ENCODE measurements at regions not wholly inside any gene's neighbourhood (a gene's known extent, or its start where the extent isn't known, plus 50 kb on each side); places are given as distances from the start of the nearest gene placed in this dataset.
A peak's percentile ranks its signal among the peaks of the same experiment; 100 is the strongest.

GRCh38 chr4:33422656-33423055, 2702.5 kb downstream of the PCDH7 start:
- no peaks in the 10 kb centered on the region for H3K4me1 ChIP-seq (ENCODE audit: control insufficient read depth, insufficient read depth, low read length)
- DNase-seq (ENCODE audit: low read depth in 4 of 6, low spot score in 6 of 6), result no peak
- H3K9me3 ChIP-seq (ENCODE audit: control insufficient read depth, insufficient read depth, low read length), result no peaks in the 10 kb centered on the region
- no peaks in the 10 kb centered on the region for H3K27me3 ChIP-seq (ENCODE audit: control insufficient read depth, insufficient read depth, low read length)
- H3K4me3 ChIP-seq (ENCODE audit: low read depth, low read length), result no peak overlapping the region
- H3K27ac ChIP-seq (ENCODE audit: low read depth, low read length), result no peak overlapping the region
- WGBS (ENCODE audit: insufficient coverage), result 65% methylated on average over 4 of the region's 5 CpGs
- no peaks in the 10 kb centered on the region for H3K36me3 ChIP-seq (ENCODE audit: control insufficient read depth, insufficient read depth, low read length)

DNA sequence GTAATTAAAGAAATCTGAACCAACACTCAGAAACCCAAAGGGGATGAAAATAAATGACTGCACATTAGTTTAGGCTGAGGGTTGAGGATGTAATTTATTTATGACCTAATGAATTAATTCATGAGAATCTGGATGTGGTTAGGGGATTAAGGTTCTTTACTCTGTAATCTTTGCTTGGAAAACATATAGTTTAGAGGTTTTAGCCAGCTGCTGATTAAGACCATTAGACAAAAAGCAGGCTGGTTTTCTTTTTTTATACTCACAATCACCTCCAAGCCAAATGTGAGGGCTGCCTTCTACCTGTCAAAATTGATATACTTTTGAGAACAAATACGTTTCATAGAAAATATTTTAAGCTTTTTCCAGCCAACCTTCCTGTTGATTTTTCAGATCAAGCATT, 2705.8 kb downstream of the PCDH7 start:
- Histone ChIP-seq H3K27ac (ENCODE audit: low read depth, low read length) (no peak overlapping the region), H3K36me3 (ENCODE audit: control insufficient read depth, insufficient read depth, low read length) (no peaks in the 10 kb centered on the region), H3K4me3 (ENCODE audit: low read depth, low read length) (no peak overlapping the region), H3K9me3 (ENCODE audit: control insufficient read depth, insufficient read depth, low read length) (no peaks in the 10 kb centered on the region), H3K4me1 (ENCODE audit: control insufficient read depth, insufficient read depth, low read length) (no peaks in the 10 kb centered on the region), H3K27me3 (ENCODE audit: control insufficient read depth, insufficient read depth, low read length) (no peaks in the 10 kb centered on the region)
- WGBS (ENCODE audit: insufficient coverage), result no CpG with 5 or more reads among the region's 1 CpG
- DNase-seq (ENCODE audit: low read depth in 4 of 6, low spot score in 6 of 6), result no peak

DNA sequence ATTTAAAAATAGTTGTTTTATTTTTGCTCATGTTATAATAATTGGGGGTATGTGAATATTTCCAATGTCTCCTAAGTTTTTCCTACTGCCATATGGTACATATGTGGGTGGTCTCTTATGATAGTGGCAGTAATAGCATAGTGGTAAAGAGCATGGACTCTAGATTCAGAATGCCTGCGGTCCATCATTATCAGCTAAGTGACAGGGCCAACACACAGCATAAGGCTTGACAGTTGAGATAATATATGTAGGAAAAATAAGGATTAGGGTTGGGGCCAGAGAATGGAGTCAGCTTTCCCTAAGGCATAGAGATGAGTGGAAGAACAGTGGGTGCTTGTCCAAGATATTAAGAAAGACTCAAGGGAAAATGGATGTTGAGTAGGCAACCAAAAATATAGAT, 2707.5 kb downstream of the PCDH7 start:
- 100% methylated on average over 1 of the region's 1 CpG for WGBS (ENCODE audit: insufficient coverage)
- no peak overlapping the region for H3K4me3 ChIP-seq (ENCODE audit: low read depth, low read length)
- H3K27me3 ChIP-seq (ENCODE audit: control insufficient read depth, insufficient read depth, low read length), result no peaks in the 10 kb centered on the region
- H3K36me3 ChIP-seq (ENCODE audit: control insufficient read depth, insufficient read depth, low read length), result no peaks in the 10 kb centered on the region
- no peak for DNase-seq (ENCODE audit: low read depth in 4 of 6, low spot score in 6 of 6)
- H3K9me3 ChIP-seq (ENCODE audit: control insufficient read depth, insufficient read depth, low read length), result no peaks in the 10 kb centered on the region
- H3K4me1 ChIP-seq (ENCODE audit: control insufficient read depth, insufficient read depth, low read length), result no peaks in the 10 kb centered on the region
- H3K27ac ChIP-seq (ENCODE audit: low read depth, low read length), result no peak overlapping the region

- H3K27ac ChIP-seq (ENCODE audit: low read depth, low read length), result no peak overlapping the region
- no peak overlapping the region for H3K4me3 ChIP-seq (ENCODE audit: low read depth, low read length)
- no CpG with 5 or more reads among the region's 4 CpGs for WGBS (ENCODE audit: insufficient coverage)
- H3K36me3 ChIP-seq (ENCODE audit: control insufficient read depth, insufficient read depth, low read length), result no peaks in the 10 kb centered on the region
- no peaks in the 10 kb centered on the region for H3K9me3 ChIP-seq (ENCODE audit: control insufficient read depth, insufficient read depth, low read length)
- H3K4me1 ChIP-seq (ENCODE audit: control insufficient read depth, insufficient read depth, low read length), result no peaks in the 10 kb centered on the region
- no peak for DNase-seq (ENCODE audit: low read depth in 4 of 6, low spot score in 6 of 6)
- H3K27me3 ChIP-seq (ENCODE audit: control insufficient read depth, insufficient read depth, low read length), result no peaks in the 10 kb centered on the region
Measured at GRCh38 chr4:33429971-33430370, 2709.8 kb downstream of the PCDH7 start.

DNA sequence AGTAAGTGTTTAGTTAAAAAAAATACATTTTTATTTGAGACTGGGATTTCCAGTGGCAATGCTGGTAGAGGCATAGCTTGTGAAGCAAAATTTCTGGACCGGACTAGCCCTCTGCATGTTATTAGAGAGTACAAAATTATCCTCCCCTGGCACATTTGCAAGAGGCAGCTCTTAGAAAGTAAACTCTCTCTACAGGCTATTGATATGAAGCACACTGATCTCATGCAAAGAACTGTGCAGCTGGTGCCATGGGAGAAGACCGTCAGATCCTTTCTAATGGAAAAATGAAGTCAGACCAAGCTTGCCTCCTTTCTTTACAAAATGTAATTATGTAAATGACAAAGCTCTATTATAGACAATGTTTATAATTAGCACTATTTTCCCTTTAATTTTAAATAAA, 2717.2 kb downstream of the PCDH7 start:
- H3K27me3 ChIP-seq (ENCODE audit: control insufficient read depth, insufficient read depth, low read length), result no peaks in the 10 kb centered on the region
- no CpG with 5 or more reads among the region's 2 CpGs for WGBS (ENCODE audit: insufficient coverage)
- DNase-seq (ENCODE audit: low read depth in 4 of 6, low spot score in 6 of 6), result peak in 2 of 6 donors; percentile 25 to 59
- no peaks in the 10 kb centered on the region for H3K4me1 ChIP-seq (ENCODE audit: control insufficient read depth, insufficient read depth, low read length)
- H3K27ac ChIP-seq (ENCODE audit: low read depth, low read length), result no peak overlapping the region
- no peaks in the 10 kb centered on the region for H3K9me3 ChIP-seq (ENCODE audit: control insufficient read depth, insufficient read depth, low read length)
- no peak overlapping the region for H3K4me3 ChIP-seq (ENCODE audit: low read depth, low read length)
- no peaks in the 10 kb centered on the region for H3K36me3 ChIP-seq (ENCODE audit: control insufficient read depth, insufficient read depth, low read length)

GRCh38 chr4:33446953-33447352, 2726.8 kb downstream of the PCDH7 start:
- no peaks in the 10 kb centered on the region for H3K4me1 ChIP-seq (ENCODE audit: control insufficient read depth, insufficient read depth, low read length)

DNA sequence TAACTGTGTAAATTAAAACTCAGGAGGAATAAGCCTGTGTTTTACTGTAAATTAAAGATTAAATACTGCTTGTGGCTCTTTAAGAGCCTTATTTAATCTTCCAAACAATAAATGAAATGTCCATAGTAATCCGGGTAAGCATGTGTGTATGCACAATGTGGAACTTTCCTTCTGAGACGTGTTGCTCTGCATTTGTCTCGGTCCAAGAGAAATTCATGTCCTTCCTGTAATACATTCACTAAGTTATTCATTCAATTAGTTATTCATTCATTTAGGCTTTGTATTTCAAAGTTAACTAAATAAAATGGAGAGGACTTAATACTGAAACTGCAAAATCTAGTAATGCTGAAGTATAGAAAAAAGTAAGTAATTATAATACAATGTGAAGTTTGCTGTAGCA, 2728.8 kb downstream of the PCDH7 start:
- Histone ChIP-seq H3K36me3 (ENCODE audit: control insufficient read depth, insufficient read depth, low read length) (no peaks in the 10 kb centered on the region), H3K9me3 (ENCODE audit: control insufficient read depth, insufficient read depth, low read length) (no peaks in the 10 kb centered on the region), H3K27ac (ENCODE audit: low read depth, low read length) (no peak overlapping the region), H3K4me1 (ENCODE audit: control insufficient read depth, insufficient read depth, low read length) (no peaks in the 10 kb centered on the region), H3K4me3 (ENCODE audit: low read depth, low read length) (no peak overlapping the region), H3K27me3 (ENCODE audit: control insufficient read depth, insufficient read depth, low read length) (no peaks in the 10 kb centered on the region)
- WGBS (ENCODE audit: insufficient coverage), result no CpG with 5 or more reads among the region's 3 CpGs
- DNase-seq (ENCODE audit: low read depth in 4 of 6, low spot score in 6 of 6), result no peak

More at GRCh38 chr4:33446953-33447352, 2726.8 kb downstream of the PCDH7 start:
- H3K27ac ChIP-seq (ENCODE audit: low read depth, low read length), result no peak overlapping the region
- no peaks in the 10 kb centered on the region for H3K27me3 ChIP-seq (ENCODE audit: control insufficient read depth, insufficient read depth, low read length)
- H3K4me3 ChIP-seq (ENCODE audit: low read depth, low read length), result no peak overlapping the region
- no peaks in the 10 kb centered on the region for H3K9me3 ChIP-seq (ENCODE audit: control insufficient read depth, insufficient read depth, low read length)
- WGBS (ENCODE audit: insufficient coverage), result no CpG with 5 or more reads among the region's 2 CpGs
- no peak for DNase-seq (ENCODE audit: low read depth in 4 of 6, low spot score in 6 of 6)
- H3K36me3 ChIP-seq (ENCODE audit: control insufficient read depth, insufficient read depth, low read length), result no peaks in the 10 kb centered on the region

- Histone ChIP-seq H3K9me3 (ENCODE audit: control insufficient read depth, insufficient read depth, low read length) (no peaks in the 10 kb centered on the region), H3K4me1 (ENCODE audit: control insufficient read depth, insufficient read depth, low read length) (no peaks in the 10 kb centered on the region), H3K27ac (ENCODE audit: low read depth, low read length) (no peak overlapping the region), H3K27me3 (ENCODE audit: control insufficient read depth, insufficient read depth, low read length) (no peaks in the 10 kb centered on the region), H3K4me3 (ENCODE audit: low read depth, low read length) (no peak overlapping the region), H3K36me3 (ENCODE audit: control insufficient read depth, insufficient read depth, low read length) (no peaks in the 10 kb centered on the region)
- DNase-seq (ENCODE audit: low read depth in 4 of 6, low spot score in 6 of 6), result no peak
Measured at GRCh38 chr4:33453436-33453835, 2733.3 kb downstream of the PCDH7 start.

GRCh38 chr4:33453916-33454315, 2733.7 kb downstream of the PCDH7 start:
- H3K4me3 ChIP-seq (ENCODE audit: low read depth, low read length), result no peak overlapping the region
- no peaks in the 10 kb centered on the region for H3K9me3 ChIP-seq (ENCODE audit: control insufficient read depth, insufficient read depth, low read length)
- no CpG with 5 or more reads among the region's 1 CpG for WGBS (ENCODE audit: insufficient coverage)
- no peaks in the 10 kb centered on the region for H3K27me3 ChIP-seq (ENCODE audit: control insufficient read depth, insufficient read depth, low read length)
- no peak for DNase-seq (ENCODE audit: low read depth in 4 of 6, low spot score in 6 of 6)
- H3K4me1 ChIP-seq (ENCODE audit: control insufficient read depth, insufficient read depth, low read length), result no peaks in the 10 kb centered on the region
- no peak overlapping the region for H3K27ac ChIP-seq (ENCODE audit: low read depth, low read length)
- H3K36me3 ChIP-seq (ENCODE audit: control insufficient read depth, insufficient read depth, low read length), result no peaks in the 10 kb centered on the region

GRCh38 chr4:33465565-33465964, 2745.4 kb downstream of the PCDH7 start:
- DNase-seq (ENCODE audit: low read depth in 4 of 6, low spot score in 6 of 6), result no peak
- Histone ChIP-seq H3K36me3 (ENCODE audit: control insufficient read depth, insufficient read depth, low read length) (no peaks in the 10 kb centered on the region), H3K4me1 (ENCODE audit: control insufficient read depth, insufficient read depth, low read length) (no peaks in the 10 kb centered on the region), H3K9me3 (ENCODE audit: control insufficient read depth, insufficient read depth, low read length) (no peaks in the 10 kb centered on the region), H3K27me3 (ENCODE audit: control insufficient read depth, insufficient read depth, low read length) (no peaks in the 10 kb centered on the region), H3K4me3 (ENCODE audit: low read depth, low read length) (no peak overlapping the region), H3K27ac (ENCODE audit: low read depth, low read length) (no peak overlapping the region)
